Kidney (tissue), 13 donors: ENCODE measurements at regions not wholly inside any gene's neighbourhood (a gene's known extent, or its start where the extent isn't known, plus 50 kb on each side); places are given as distances from the start of the nearest gene placed in this dataset.

Experiments
- DNase-seq, 5 donors: peaks; one replicate each; pipeline ENCODE4 v3.0.0-alpha.2; 2013 to 2020
- FAIRE-seq: peaks from 2 replicates; lab custom pipeline; 2012; peaks lifted over from hg19 to GRCh38; lab: Jason Lieb, UNC
- H3K27ac ChIP-seq, 2 donors: one replicate each; pipeline ENCODE4 v1.7.0; 2013; ENCODE audit warnings: low read depth in 2 of 2, low read length in 2 of 2, inconsistent platforms in 1 of 2
- H3K27me3 ChIP-seq: one replicate; pipeline ENCODE4 v1.7.1; 2013; ENCODE audit warnings: low read length, inconsistent platforms; ENCODE audit not compliant: control insufficient read depth, insufficient read depth
- H3K36me3 ChIP-seq, 3 donors: one replicate each; pipeline versions ENCODE4 v1.7.0 to v1.7.1; 2013; ENCODE audit warnings: low read length in 3 of 3, control low read depth in 1 of 3, inconsistent platforms in 1 of 3; ENCODE audit not compliant: insufficient read depth in 3 of 3, control insufficient read depth in 2 of 3
- H3K4me1 ChIP-seq, 3 donors: one replicate each; pipeline versions ENCODE4 v1.7.0 to v1.7.1; 2013; ENCODE audit warnings: low read length in 3 of 3, inconsistent platforms in 1 of 3, low read depth in 1 of 3; ENCODE audit not compliant: control insufficient read depth in 2 of 3, insufficient read depth in 2 of 3
- H3K4me3 ChIP-seq, 3 donors: one replicate each; pipeline versions ENCODE4 v1.7.0 to v1.8.1; 2013; ENCODE audit warnings: low read length in 3 of 3, control low read depth in 1 of 3, inconsistent platforms in 1 of 3
- H3K9ac ChIP-seq, 3 donors: one replicate each; pipeline versions ENCODE4 v1.7.0 to v1.7.1; 2013; ENCODE audit warnings: low read length in 3 of 3, control low read depth in 1 of 3, inconsistent platforms in 1 of 3
- H3K9me3 ChIP-seq, 3 donors: one replicate each; pipeline versions ENCODE4 v1.7.0 to v1.7.1; 2013; ENCODE audit warnings: low read length in 3 of 3, control low read depth in 1 of 3, inconsistent platforms in 1 of 3; ENCODE audit not compliant: control insufficient read depth in 2 of 3, insufficient read depth in 1 of 3
- intact Hi-C: fragments of 100-400 bp; cut with DNase I; formaldehyde crosslinking; loops from one replicate; pipeline ENCODE4 v1.11.1; 2022
- TF ChIP-seq, protein P1 (sequence below): IDR thresholded peaks from 3 replicates; pipeline ENCODE4 v1.5.1; 2012; ENCODE audit warnings: mild to moderate bottlenecking, moderate library complexity, borderline replicate concordance; ENCODE audit not compliant: insufficient read depth; ENCODE audit errors: extremely low read depth
- donor health status: control.
- donor health status: control.
- donor health status: control.
- donor health status: control.
- donor health status: control.
- donor health status: DM: yes; HTN: yes; CAD: no.
- donor health status: Normal renal cell carcinoma (clear cell type).

DNA sequence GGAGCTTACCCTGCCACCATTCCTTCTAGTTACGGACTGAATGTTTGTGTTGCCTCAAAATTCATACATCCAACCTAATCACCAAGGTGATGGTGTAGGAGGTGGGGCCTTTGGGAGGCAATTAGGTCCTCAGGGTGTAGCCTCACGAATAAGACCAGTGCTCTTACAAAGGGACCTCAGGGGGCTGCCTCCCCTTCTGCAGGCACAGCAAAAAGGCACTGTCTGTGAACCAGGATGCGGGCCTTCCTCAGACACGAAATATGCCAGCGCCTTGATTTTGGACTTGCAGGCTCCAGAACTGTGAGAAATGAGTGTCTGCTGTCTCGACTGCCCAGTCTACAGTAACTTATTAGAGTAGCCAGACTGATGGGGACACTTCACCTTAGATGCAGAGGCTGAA is 150.4 kb upstream of the HDAC4 start:
- no peaks in the 10 kb centered on the region for H3K27me3 ChIP-seq
- intact Hi-C loops, result no loop called here
- FAIRE-seq, result no peak
- no peaks in the 10 kb centered on the region for H3K4me1 ChIP-seq
- no peak overlapping the region for H3K9ac ChIP-seq
- H3K4me3 ChIP-seq, result no peak overlapping the region
- DNase-seq, result no peak
- H3K27ac ChIP-seq, result no peak overlapping the region
- H3K36me3 ChIP-seq, result no peaks in the 10 kb centered on the region
- TF ChIP-seq, protein P1, sequence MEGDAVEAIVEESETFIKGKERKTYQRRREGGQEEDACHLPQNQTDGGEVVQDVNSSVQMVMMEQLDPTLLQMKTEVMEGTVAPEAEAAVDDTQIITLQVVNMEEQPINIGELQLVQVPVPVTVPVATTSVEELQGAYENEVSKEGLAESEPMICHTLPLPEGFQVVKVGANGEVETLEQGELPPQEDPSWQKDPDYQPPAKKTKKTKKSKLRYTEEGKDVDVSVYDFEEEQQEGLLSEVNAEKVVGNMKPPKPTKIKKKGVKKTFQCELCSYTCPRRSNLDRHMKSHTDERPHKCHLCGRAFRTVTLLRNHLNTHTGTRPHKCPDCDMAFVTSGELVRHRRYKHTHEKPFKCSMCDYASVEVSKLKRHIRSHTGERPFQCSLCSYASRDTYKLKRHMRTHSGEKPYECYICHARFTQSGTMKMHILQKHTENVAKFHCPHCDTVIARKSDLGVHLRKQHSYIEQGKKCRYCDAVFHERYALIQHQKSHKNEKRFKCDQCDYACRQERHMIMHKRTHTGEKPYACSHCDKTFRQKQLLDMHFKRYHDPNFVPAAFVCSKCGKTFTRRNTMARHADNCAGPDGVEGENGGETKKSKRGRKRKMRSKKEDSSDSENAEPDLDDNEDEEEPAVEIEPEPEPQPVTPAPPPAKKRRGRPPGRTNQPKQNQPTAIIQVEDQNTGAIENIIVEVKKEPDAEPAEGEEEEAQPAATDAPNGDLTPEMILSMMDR, result no peak
- no peaks in the 10 kb centered on the region for H3K9me3 ChIP-seq

DNA sequence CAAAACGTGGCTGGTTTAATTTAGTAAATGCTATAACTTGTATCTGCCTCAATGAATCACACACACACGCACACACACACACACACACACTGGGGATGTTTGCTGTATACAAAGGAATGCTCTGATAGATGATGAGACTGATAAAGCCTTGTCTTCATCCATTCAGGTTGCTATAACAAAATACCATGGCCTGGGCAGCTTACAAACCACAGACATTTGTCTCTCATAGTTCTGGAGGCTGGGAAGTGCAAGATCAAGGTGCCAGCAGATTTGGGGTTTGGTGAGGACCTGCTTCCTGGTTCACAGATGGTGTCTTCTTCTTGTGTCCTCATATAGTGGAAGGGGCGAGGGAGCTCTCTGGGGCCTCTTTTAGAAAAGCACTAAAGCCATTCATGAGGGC is 149.5 kb upstream of the HDAC4 start:
- FAIRE-seq, result no peak

DNA sequence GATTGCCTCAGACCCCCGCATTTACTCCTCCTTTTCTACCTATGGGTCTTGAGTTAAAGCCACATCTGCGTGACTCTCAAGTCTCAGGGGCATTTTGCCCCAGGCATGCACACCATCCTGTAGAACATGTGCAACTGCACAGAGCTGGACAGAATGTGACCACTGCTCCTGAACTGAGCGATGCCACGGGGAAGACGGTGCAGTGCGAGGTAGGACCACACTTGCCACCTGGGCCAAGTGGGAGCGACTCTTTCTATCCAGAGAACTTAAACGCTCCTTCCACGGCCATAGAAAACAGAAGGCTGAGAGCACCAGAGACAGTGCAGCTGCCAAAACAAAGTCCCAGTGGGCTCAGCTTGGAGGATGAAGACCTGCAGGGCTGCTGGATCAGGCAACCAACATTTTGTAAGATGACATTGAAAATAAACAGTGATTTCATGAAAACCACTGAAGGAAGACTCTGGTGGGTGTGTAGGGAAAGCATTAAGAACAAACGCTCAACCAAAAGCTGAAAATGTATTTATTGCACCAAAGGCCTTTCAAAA is 149.0 kb upstream of the HDAC4 start:
- no peaks in the 10 kb centered on the region for H3K9me3 ChIP-seq
- intact Hi-C loops, result no loop called here
- TF ChIP-seq, protein P1, result no peak
- H3K27ac ChIP-seq, result no peak overlapping the region
- no peak overlapping the region for H3K9ac ChIP-seq
- H3K4me1 ChIP-seq, result no peaks in the 10 kb centered on the region
- no peak overlapping the region for H3K4me3 ChIP-seq
- no peaks in the 10 kb centered on the region for H3K36me3 ChIP-seq
- no peaks in the 10 kb centered on the region for H3K27me3 ChIP-seq
- FAIRE-seq (no peak), DNase-seq (peak in 1 of 5 donors; percentile 9)

More for the DNA sequence above, 149.5 kb upstream of the HDAC4 start:
- Histone ChIP-seq H3K9me3 (no peaks in the 10 kb centered on the region), H3K4me1 (no peaks in the 10 kb centered on the region), H3K27me3 (no peaks in the 10 kb centered on the region), H3K4me3 (no peak overlapping the region), H3K9ac (no peak overlapping the region), H3K27ac (no peak overlapping the region), H3K36me3 (no peaks in the 10 kb centered on the region)
- TF ChIP-seq, protein P1, result no peak
- no peak for DNase-seq
- intact Hi-C loops, result no loop called here
